Vagina (tissue), 2 donors: ENCODE measurements at regions not wholly inside any gene's neighbourhood (a gene's known extent, or its start where the extent isn't known, plus 50 kb on each side); places are given as distances from the start of the nearest gene placed in this dataset.

Source experiments
- CTCF ChIP-seq, 3 experiments: fragments of 450-650 bp in 2 of 3; fragments of 200-600 bp in 1 of 3; sonication (generic) in 1 of 3; IDR thresholded peaks; one replicate each; pipeline ENCODE4 v1.5.1; 2017 to 2019; ENCODE audit warnings: antibody characterized with exemption in 3 of 3, mild to moderate bottlenecking in 2 of 3, moderate library complexity in 2 of 3
- POLR2A ChIP-seq, 2 donors: fragments of 450-650 bp; IDR thresholded peaks; one replicate each; pipeline ENCODE4 v1.6.1; 2017; ENCODE audit warnings: antibody characterized with exemption in 2 of 2, mild to moderate bottlenecking in 2 of 2, moderate library complexity in 2 of 2

GRCh38 chr14:104428333-104428851, 151.2 kb upstream of the C14orf180 start:
- TF ChIP-seq CTCF (IDR thresholded peaks at IDR 0.05) (no peak), POLR2A (IDR thresholded peaks at IDR 0.05) (no peak)
